ENCODE measurements at regions not wholly inside any gene's neighbourhood (a gene's known extent, or its start where the extent isn't known, plus 50 kb on each side); places are given as distances from the start of the nearest gene placed in this dataset.

DNA sequence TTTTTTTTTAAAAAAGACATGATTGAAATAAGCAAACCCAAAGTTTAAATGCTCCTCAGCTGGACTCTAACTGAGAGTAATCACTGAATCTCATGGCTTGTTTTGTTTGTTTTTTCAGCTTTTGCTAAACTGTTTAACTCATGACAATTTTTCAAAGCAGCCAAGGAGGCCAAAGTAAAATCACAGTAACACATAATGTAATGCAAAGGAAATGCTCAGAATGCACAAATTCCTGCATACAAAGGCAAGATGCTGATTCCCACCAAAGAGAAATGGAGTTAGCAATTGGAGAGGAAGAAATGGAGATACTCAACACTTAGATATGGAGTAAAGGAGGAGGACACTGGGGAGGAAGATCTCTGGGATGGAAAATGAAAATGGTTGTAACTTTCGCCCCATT lies 126.2 kb upstream of the SOX5 start:
- TF ChIP-seq, protein P1, sequence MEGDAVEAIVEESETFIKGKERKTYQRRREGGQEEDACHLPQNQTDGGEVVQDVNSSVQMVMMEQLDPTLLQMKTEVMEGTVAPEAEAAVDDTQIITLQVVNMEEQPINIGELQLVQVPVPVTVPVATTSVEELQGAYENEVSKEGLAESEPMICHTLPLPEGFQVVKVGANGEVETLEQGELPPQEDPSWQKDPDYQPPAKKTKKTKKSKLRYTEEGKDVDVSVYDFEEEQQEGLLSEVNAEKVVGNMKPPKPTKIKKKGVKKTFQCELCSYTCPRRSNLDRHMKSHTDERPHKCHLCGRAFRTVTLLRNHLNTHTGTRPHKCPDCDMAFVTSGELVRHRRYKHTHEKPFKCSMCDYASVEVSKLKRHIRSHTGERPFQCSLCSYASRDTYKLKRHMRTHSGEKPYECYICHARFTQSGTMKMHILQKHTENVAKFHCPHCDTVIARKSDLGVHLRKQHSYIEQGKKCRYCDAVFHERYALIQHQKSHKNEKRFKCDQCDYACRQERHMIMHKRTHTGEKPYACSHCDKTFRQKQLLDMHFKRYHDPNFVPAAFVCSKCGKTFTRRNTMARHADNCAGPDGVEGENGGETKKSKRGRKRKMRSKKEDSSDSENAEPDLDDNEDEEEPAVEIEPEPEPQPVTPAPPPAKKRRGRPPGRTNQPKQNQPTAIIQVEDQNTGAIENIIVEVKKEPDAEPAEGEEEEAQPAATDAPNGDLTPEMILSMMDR (IDR thresholded peaks at IDR 0.05): no peak
- TF ChIP-seq, protein P2, sequence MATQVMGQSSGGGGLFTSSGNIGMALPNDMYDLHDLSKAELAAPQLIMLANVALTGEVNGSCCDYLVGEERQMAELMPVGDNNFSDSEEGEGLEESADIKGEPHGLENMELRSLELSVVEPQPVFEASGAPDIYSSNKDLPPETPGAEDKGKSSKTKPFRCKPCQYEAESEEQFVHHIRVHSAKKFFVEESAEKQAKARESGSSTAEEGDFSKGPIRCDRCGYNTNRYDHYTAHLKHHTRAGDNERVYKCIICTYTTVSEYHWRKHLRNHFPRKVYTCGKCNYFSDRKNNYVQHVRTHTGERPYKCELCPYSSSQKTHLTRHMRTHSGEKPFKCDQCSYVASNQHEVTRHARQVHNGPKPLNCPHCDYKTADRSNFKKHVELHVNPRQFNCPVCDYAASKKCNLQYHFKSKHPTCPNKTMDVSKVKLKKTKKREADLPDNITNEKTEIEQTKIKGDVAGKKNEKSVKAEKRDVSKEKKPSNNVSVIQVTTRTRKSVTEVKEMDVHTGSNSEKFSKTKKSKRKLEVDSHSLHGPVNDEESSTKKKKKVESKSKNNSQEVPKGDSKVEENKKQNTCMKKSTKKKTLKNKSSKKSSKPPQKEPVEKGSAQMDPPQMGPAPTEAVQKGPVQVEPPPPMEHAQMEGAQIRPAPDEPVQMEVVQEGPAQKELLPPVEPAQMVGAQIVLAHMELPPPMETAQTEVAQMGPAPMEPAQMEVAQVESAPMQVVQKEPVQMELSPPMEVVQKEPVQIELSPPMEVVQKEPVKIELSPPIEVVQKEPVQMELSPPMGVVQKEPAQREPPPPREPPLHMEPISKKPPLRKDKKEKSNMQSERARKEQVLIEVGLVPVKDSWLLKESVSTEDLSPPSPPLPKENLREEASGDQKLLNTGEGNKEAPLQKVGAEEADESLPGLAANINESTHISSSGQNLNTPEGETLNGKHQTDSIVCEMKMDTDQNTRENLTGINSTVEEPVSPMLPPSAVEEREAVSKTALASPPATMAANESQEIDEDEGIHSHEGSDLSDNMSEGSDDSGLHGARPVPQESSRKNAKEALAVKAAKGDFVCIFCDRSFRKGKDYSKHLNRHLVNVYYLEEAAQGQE (IDR thresholded peaks at IDR 0.05; ENCODE audit: insufficient read depth in 1 of 2, low read depth in 2 of 2, low read length in 1 of 2): no peak
- TF ChIP-seq POLR2AphosphoS5 (IDR thresholded peaks at IDR 0.05; ENCODE audit: low read depth, low read length) (no peak), TCF7L2 (IDR thresholded peaks at IDR 0.05; ENCODE audit: low read depth, low read length) (no peak), SIN3A (IDR thresholded peaks at IDR 0.05; ENCODE audit: borderline replicate concordance, insufficient read depth, low read depth, low read length) (no peak)

All from Panc1 (cell line).